HCT116 (cell line): ENCODE measurements at regions not wholly inside any gene's neighbourhood (a gene's known extent, or its start where the extent isn't known, plus 50 kb on each side); places are given as distances from the start of the nearest gene placed in this dataset.

Source experiments
- ATAC-seq: fragments of 200-7000 bp; cut with Tn5 transposase; 2 replicates; pipeline ENCODE4 v1.9.1; 2020; ENCODE audit warnings: mild to moderate bottlenecking, moderate library complexity
- BruUV-seq: library from RNA; stranded (reverse); fragments of 400-500 nt; replicated peaks from 2 replicates; lab custom pipeline; 2021; lab: Mats Ljungman, UMichigan
- CTCF ChIA-PET: fragments of 300-600 bp; sonication (Branson Sonifier 250); formaldehyde crosslinking; loops from one replicate; lab custom pipeline; 2021; ENCODE audit warnings: antibody characterized with exemption; lab: Charles Lee
- POLR2A ChIA-PET: fragments of 300-600, 350-600 bp; sonication (Branson Sonifier 250); formaldehyde crosslinking; loops from one replicate; lab custom pipeline; 2021; ENCODE audit warnings: antibody characterized with exemption; lab: Charles Lee
- RAD21 ChIA-PET, 2 experiments: fragments of 300-600 bp; sonication (Branson Sonifier 250); formaldehyde crosslinking; loops; one replicate each; lab custom pipeline; 2023; ENCODE audit warnings: low total read pairs in 2 of 2; ENCODE audit not compliant: uncharacterized antibody in 2 of 2, unreplicated experiment in 2 of 2, low non-redundant PET in 1 of 2; lab: Charles Lee
- DNase-seq: peaks from one replicate; pipeline ENCODE4 v3.0.0-alpha.2; 2010; ENCODE audit warnings: low read depth, low spot score
- H2AFZ ChIP-seq: fragments of 200-600 bp; shearing (Covaris generic), sonication (generic); 2 replicates; pipeline ENCODE4 v1.6.1; 2017; ENCODE audit warnings: low read depth, mixed run types, mixed read lengths, antibody characterized with exemption, low read length; ENCODE audit not compliant: poor library complexity, severe bottlenecking
- H3K27ac ChIP-seq: 2 replicates; pipeline ENCODE4 v1.5.1; 2012; ENCODE audit warnings: low read depth, low read length
- H3K27me3 ChIP-seq: fragments of 200-600 bp; sonication (generic); 2 replicates; pipeline ENCODE4 v1.6.1; 2016; ENCODE audit warnings: mixed run types, low read length, mixed read lengths; ENCODE audit not compliant: insufficient read depth
- H3K36me3 ChIP-seq, 2 experiments: fragments of 200-500 bp in 1 of 2; fragments of 200-600 bp in 1 of 2; sonication (Bioruptor generic) in 1 of 2; sonication (generic) in 1 of 2; 2 replicates each; pipeline versions ENCODE4 v1.5.1 to v1.6.1; 2014 to 2016; ENCODE audit warnings: low read length in 2 of 2, inconsistent platforms in 1 of 2, mixed read lengths in 1 of 2, mixed run types in 1 of 2; ENCODE audit not compliant: insufficient read depth in 2 of 2, control insufficient read depth in 1 of 2
- H3K4me1 ChIP-seq, 2 experiments: fragments of 200-600 bp in 1 of 2; sonication (generic) in 1 of 2; 2 replicates each; pipeline versions ENCODE4 v1.5.1 to v1.6.1; 2012 to 2017; ENCODE audit warnings: low read length in 2 of 2, inconsistent platforms in 1 of 2, mild to moderate bottlenecking in 1 of 2, mixed read lengths in 1 of 2, mixed run types in 1 of 2, moderate library complexity in 1 of 2; ENCODE audit not compliant: insufficient read depth in 2 of 2, control insufficient read depth in 1 of 2
- H3K4me2 ChIP-seq: fragments of 200-600 bp; sonication (generic); 2 replicates; pipeline ENCODE4 v1.6.1; 2017; ENCODE audit warnings: mixed run types, low read length, mixed read lengths
- H3K4me3 ChIP-seq, 2 experiments: fragments of 200-600 bp in 1 of 2; sonication (generic) in 1 of 2; replicated peaks in 1 of 2; 2 replicates each; pipeline ENCODE4 v1.5.1; 2011 to 2016; ENCODE audit warnings: low read length in 2 of 2, control low read depth in 1 of 2, low read depth in 1 of 2, mild to moderate bottlenecking in 1 of 2, mixed read lengths in 1 of 2, mixed run types in 1 of 2
- H3K79me2 ChIP-seq: fragments of 200-600 bp; sonication (generic); 2 replicates; pipeline ENCODE4 v1.6.1; 2017; ENCODE audit warnings: mild to moderate bottlenecking, mixed run types, low read length, moderate library complexity, mixed read lengths; ENCODE audit not compliant: insufficient read depth
- H3K9ac ChIP-seq: fragments of 200-600 bp; sonication (generic); 2 replicates; pipeline ENCODE4 v1.6.1; 2016; ENCODE audit warnings: low read length, mixed read lengths
- H3K9me2 ChIP-seq: fragments of 200-600 bp; sonication (generic), shearing (Covaris generic); 2 replicates; pipeline ENCODE4 v1.6.1; 2017; ENCODE audit warnings: mixed run types, mild to moderate bottlenecking, moderate library complexity; ENCODE audit not compliant: insufficient read depth
- H3K9me3 ChIP-seq, 2 experiments: fragments of 200-500 bp in 1 of 2; fragments of 200-600 bp in 1 of 2; sonication (Bioruptor generic) in 1 of 2; sonication (generic) in 1 of 2; 2 replicates each; pipeline ENCODE4 v1.6.1; 2014 to 2017; ENCODE audit warnings: low read length in 2 of 2, mixed read lengths in 2 of 2, inconsistent platforms in 1 of 2, low read depth in 1 of 2, mild to moderate bottlenecking in 1 of 2, mixed run types in 1 of 2, moderate library complexity in 1 of 2; ENCODE audit not compliant: control insufficient read depth in 1 of 2, insufficient read depth in 1 of 2
- H4K20me1 ChIP-seq: fragments of 200-600 bp; sonication (generic), shearing (Covaris generic); 2 replicates; pipeline ENCODE4 v1.6.1; 2017; ENCODE audit warnings: mixed run types, mild to moderate bottlenecking, moderate library complexity; ENCODE audit not compliant: insufficient read depth
- EGR1 ChIP-seq: IDR thresholded peaks from 2 replicates; pipeline ENCODE4 v1.6.1; 2012; ENCODE audit warnings: low read depth
- EZH2phosphoT487 ChIP-seq: fragments of 200-600 bp; IDR thresholded peaks from 2 replicates; pipeline ENCODE4 v1.6.1; 2018; ENCODE audit warnings: antibody characterized with exemption, borderline replicate concordance
- MAX ChIP-seq: IDR thresholded peaks from 2 replicates; pipeline ENCODE4 v1.6.1; 2012
- POLR2A ChIP-seq: IDR thresholded peaks from 2 replicates; pipeline ENCODE4 v1.7.0; 2011; ENCODE audit warnings: borderline replicate concordance; ENCODE audit not compliant: insufficient read depth, insufficient read length; ENCODE audit errors: extremely low read depth
- RAD21 ChIP-seq: IDR thresholded peaks from 2 replicates; pipeline ENCODE4 v1.6.1; 2012; ENCODE audit warnings: low read depth, mild to moderate bottlenecking
- SP1 ChIP-seq: IDR thresholded peaks from 2 replicates; pipeline ENCODE4 v1.6.1; 2012; ENCODE audit warnings: low read depth
- SRF ChIP-seq: IDR thresholded peaks from 2 replicates; pipeline ENCODE4 v1.6.1; 2012; ENCODE audit warnings: low read depth
- YY1 ChIP-seq: IDR thresholded peaks from 2 replicates; pipeline ENCODE4 v1.6.1; 2011; ENCODE audit warnings: low read length, low read depth, moderate library complexity, mild to moderate bottlenecking; ENCODE audit not compliant: insufficient replicate concordance; ENCODE audit errors: extremely low read depth
- intact Hi-C: fragments of 100-400 bp; cut with micrococcal nuclease; formaldehyde crosslinking; loops from 2 replicates; pipeline ENCODE4 v1.10.0; 2022
- TF ChIP-seq, protein P1 (sequence below), 3 experiments: fragments of 200-600 bp in 1 of 3; sonication (generic) in 1 of 3; IDR thresholded peaks in 2 of 3; conservative IDR thresholded peaks in 1 of 3; 2 replicates each; pipeline ENCODE4 v1.5.1; 2012 to 2017; ENCODE audit warnings: low read depth in 2 of 3, low read length in 2 of 3, antibody characterized with exemption in 1 of 3, borderline replicate concordance in 1 of 3, control low read depth in 1 of 3, mild to moderate bottlenecking in 1 of 3, mixed read lengths in 1 of 3, mixed run types in 1 of 3, moderate library complexity in 1 of 3; ENCODE audit not compliant: insufficient read depth in 1 of 3

GRCh38 chr17:56674401-56674925, 81.0 kb downstream of the NOG start (continued):
- TF ChIP-seq SRF (no peak), MAX (no peak), EGR1 (no peak)

DNA sequence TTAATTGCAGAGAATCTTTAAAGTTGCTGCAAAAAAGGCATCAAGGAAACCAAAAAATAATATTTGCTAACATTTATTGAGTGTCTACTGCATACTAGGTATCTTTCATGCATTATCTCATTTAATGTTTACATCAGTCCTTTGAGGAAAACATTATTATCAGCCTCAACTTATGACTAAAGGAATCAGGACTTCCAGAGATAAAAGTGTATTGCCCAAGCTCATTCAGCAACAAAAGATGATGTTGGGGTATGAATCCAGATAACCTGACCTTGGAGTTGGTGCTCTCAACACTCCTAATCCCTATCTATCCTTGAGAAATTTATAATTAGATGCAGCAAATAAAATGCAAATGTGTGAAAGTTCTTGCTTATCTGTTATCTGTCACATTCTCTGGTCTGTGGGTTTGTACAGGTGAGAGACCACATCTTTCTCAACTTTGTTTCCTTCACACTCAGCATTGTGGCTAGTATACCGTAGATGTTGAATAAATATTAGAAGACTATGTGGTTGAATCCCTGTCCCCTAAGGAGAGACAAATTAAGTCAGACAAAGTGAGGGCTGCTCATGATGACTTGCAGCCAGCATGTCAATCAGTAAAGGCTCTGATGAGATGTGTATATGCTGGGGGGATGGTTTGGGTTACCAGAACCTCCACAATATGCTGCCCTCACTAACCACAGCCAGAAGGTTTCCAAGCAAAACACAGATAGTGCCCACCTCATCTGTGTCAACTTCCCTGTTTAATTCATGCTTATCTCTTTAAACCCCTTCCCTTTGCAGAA, 82.6 kb downstream of the NOG start:
- no peak for TF ChIP-seq SP1
- no peak for ATAC-seq
- H2AFZ ChIP-seq = no peak overlapping the region
- ChIA-PET POLR2A (no interaction called here), CTCF (interaction anchor here (1.3 to 4.1 kb wide), 6 partner anchors 23 to 176 kb away, joined by 3 to 30 read pairs (median 6); no protein-coding TSS in a partner anchor), RAD21 (interaction anchor here (1.0 to 2.0 kb wide), 3 partner anchors 23 to 40 kb away, joined by 3 to 9 read pairs (median 3); no protein-coding TSS in a partner anchor)
- H3K27ac ChIP-seq = no peak overlapping the region
- no peak for DNase-seq
- H3K27me3 ChIP-seq = peaks cover 12% of the 10 kb centered on the region; the same call in 1 of the 2 replicates
- no peak overlapping the region for H3K4me2 ChIP-seq
- no peaks in the 10 kb centered on the region for H3K36me3 ChIP-seq
- H3K9me3 ChIP-seq = no peaks in the 10 kb centered on the region
- H3K9ac ChIP-seq = no peak overlapping the region
- H3K9me2 ChIP-seq = no peaks in the 10 kb centered on the region
- no peaks in the 10 kb centered on the region for H3K79me2 ChIP-seq
- no TSS peak for BruUV-seq
- intact Hi-C loops = no loop called here
- no peak overlapping the region for H3K4me3 ChIP-seq
- peaks cover 0 to 23% of the 10 kb centered on the region in 2 experiments; a peak in 1 of 4 replicates for H3K4me1 ChIP-seq
- H4K20me1 ChIP-seq = no peaks in the 10 kb centered on the region

GRCh38 chr17:56676810-56677209, 83.3 kb downstream of the NOG start:
- DNase-seq (no peak), ATAC-seq (peak; percentile 37)
- intact Hi-C loops = no loop called here
- Histone ChIP-seq H3K4me2 (no peak overlapping the region), H3K9ac (no peak overlapping the region), H3K4me1 (peaks cover 5 to 31% of the 10 kb centered on the region in 2 experiments; a peak in 3 of 4 replicates), H3K27me3 (peaks cover 12% of the 10 kb centered on the region; the same call in 1 of the 2 replicates), H3K9me3 (no peaks in the 10 kb centered on the region), H3K79me2 (no peaks in the 10 kb centered on the region), H3K4me3 (no peak overlapping the region), H3K27ac (no peak overlapping the region), H4K20me1 (no peaks in the 10 kb centered on the region), H2AFZ (no peak overlapping the region), H3K9me2 (no peaks in the 10 kb centered on the region), H3K36me3 (no peaks in the 10 kb centered on the region)
- no TSS peak for BruUV-seq
- ChIA-PET POLR2A (no interaction called here), RAD21 (interaction anchor here (0.6 to 2.0 kb wide), 4 partner anchors 23 to 84 kb away, joined by 3 to 9 read pairs (median 5); partner anchors contain the start of gene NOG (in 1 of the 2)), CTCF (interaction anchor here (1.3 to 4.1 kb wide), 4 partner anchors 22 to 177 kb away, joined by 3 to 30 read pairs (median 7); no protein-coding TSS in a partner anchor)
- TF ChIP-seq RAD21 (peak; percentile 28; the same call in 1 of the 2 replicates), EZH2phosphoT487 (no peak), POLR2A (no peak), YY1 (no peak), MAX (no peak)
- TF ChIP-seq, protein P1, sequence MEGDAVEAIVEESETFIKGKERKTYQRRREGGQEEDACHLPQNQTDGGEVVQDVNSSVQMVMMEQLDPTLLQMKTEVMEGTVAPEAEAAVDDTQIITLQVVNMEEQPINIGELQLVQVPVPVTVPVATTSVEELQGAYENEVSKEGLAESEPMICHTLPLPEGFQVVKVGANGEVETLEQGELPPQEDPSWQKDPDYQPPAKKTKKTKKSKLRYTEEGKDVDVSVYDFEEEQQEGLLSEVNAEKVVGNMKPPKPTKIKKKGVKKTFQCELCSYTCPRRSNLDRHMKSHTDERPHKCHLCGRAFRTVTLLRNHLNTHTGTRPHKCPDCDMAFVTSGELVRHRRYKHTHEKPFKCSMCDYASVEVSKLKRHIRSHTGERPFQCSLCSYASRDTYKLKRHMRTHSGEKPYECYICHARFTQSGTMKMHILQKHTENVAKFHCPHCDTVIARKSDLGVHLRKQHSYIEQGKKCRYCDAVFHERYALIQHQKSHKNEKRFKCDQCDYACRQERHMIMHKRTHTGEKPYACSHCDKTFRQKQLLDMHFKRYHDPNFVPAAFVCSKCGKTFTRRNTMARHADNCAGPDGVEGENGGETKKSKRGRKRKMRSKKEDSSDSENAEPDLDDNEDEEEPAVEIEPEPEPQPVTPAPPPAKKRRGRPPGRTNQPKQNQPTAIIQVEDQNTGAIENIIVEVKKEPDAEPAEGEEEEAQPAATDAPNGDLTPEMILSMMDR (IDR thresholded peaks at IDR 0.05 in 2 of 3, conservative IDR thresholded peaks at IDR 0.05 in 1 of 3; ENCODE audit: borderline replicate concordance in 1 of 3, insufficient read depth in 1 of 3, low read depth in 2 of 3, low read length in 2 of 3) = peak in 2 of 3 experiments; percentile 23 to 33; a peak in 3 of 6 replicates
